Heart left ventricle (tissue), 16 donors: ENCODE measurements at regions not wholly inside any gene's neighbourhood (a gene's known extent, or its start where the extent isn't known, plus 50 kb on each side); places are given as distances from the start of the nearest gene placed in this dataset.

Experiments used
- ATAC-seq, 4 donors: fragments of 200-7000 bp; cut with Tn5 transposase; one replicate each; pipeline ENCODE4 v1.9.1; 2020 to 2022; ENCODE audit warnings: moderate library complexity in 4 of 4, mild to moderate bottlenecking in 3 of 4, moderate number of reproducible peaks in 1 of 4
- DNase-seq, 5 donors: peaks; one replicate each; pipeline ENCODE4 v3.0.0-alpha.2; 2020
- H3K27ac ChIP-seq, 12 donors: fragments of 200-600 bp; sonication (generic) in 4 of 12; one replicate each; pipeline versions ENCODE4 v1.5.0 to v1.8.0; 2016 to 2022; ENCODE audit warnings: mild to moderate bottlenecking in 2 of 12
- H3K27me3 ChIP-seq, 9 donors: fragments of 200-600 bp; sonication (generic) in 2 of 9; one replicate each; pipeline versions ENCODE4 v1.5.1 to v1.8.0; 2016 to 2022; ENCODE audit warnings: mild to moderate bottlenecking in 3 of 9
- H3K36me3 ChIP-seq, 9 donors: fragments of 200-600 bp; sonication (generic) in 2 of 9; one replicate each; pipeline versions ENCODE4 v1.5.0 to v1.8.0; 2018 to 2022; ENCODE audit warnings: mild to moderate bottlenecking in 2 of 9
- H3K4me1 ChIP-seq, 12 donors: fragments of 200-600 bp; sonication (generic) in 4 of 12; one replicate each; pipeline versions ENCODE4 v1.5.0 to v1.8.0; 2016 to 2022; ENCODE audit warnings: mild to moderate bottlenecking in 3 of 12
- H3K4me3 ChIP-seq, 12 donors: fragments of 200-600 bp; sonication (generic) in 4 of 12; one replicate each; pipeline versions ENCODE4 v1.5.0 to v1.8.0; 2017 to 2022; ENCODE audit warnings: mild to moderate bottlenecking in 9 of 12, moderate library complexity in 4 of 12
- H3K9me3 ChIP-seq, 12 donors: fragments of 200-600 bp; sonication (generic) in 4 of 12; one replicate each; pipeline versions ENCODE4 v1.5.0 to v1.8.0; 2016 to 2022; ENCODE audit warnings: mild to moderate bottlenecking in 1 of 12
- POLR2A ChIP-seq, 2 donors: fragments of 450-650 bp; IDR thresholded peaks; one replicate each; pipeline ENCODE4 v1.6.1; 2017; ENCODE audit warnings: antibody characterized with exemption in 2 of 2, mild to moderate bottlenecking in 2 of 2, moderate library complexity in 2 of 2
- WGBS, 4 donors: extraction: QIAGEN DNeasy Blood & Tissue Kit in 2 of 4; methylation state at CpG; one replicate each; pipeline versions ENCODE4 v1.1.5 to v1.1.7; 2013 to 2018; 5-methylcytosine and 5-hydroxymethylcytosine counted together
- intact Hi-C, 10 donors: fragments of 100-400 bp; cut with DNase I; formaldehyde crosslinking; loops; one replicate each; pipeline versions ENCODE4 v1.11.1 to v1.14.2; 2022
- TF ChIP-seq, protein P1 (sequence below), 12 donors: fragments of 200-600 bp; sonication (generic) in 4 of 12; IDR thresholded peaks; one replicate each; pipeline versions ENCODE4 v1.5.0 to v1.8.0; 2018 to 2022; ENCODE audit warnings: antibody characterized with exemption in 12 of 12, mild to moderate bottlenecking in 5 of 12
- donor health status: ischemic (EF 13 %, LVEDD 7.1; RV severe dilation, severe dysfunction).
- donor health status: healthy with polysubstance abuse.
- donor health status: DM: no; HTN: yes; CAD: no.
- donor health status: DM: no; HTN: no; CAD: no.
- donor health status: ischemic (EF 25% LVEDD 6.9; RV normal size, moderate dysfunction).
- donor health status: ischemic (EF 25% LVEDD 5.7; RV mildly dilated, moderate dysfunction).
- donor health status: healthy.
- donor health status: DM: yes; HTN: yes; CAD: no.
- donor health status: ischemic (EF 35%, LVEDD 5.7; RV mildly dilated, moderate dysfunction).
- donor health status: nonischemic (EF 11% LVEDD 7.7; RV severe dilation, severe dysfunction).
- donor health status: DM: yes; HTN: yes; CAD: no.
- donor health status: PGD.
- donor health status: ischemic (EF 29% LVEDD 5.4; RV normal size, mild dysfunction).
- donor health status: nonischemic (EF 23%, LVEDD 6.1; RV moderate dilation, normal function).

DNA sequence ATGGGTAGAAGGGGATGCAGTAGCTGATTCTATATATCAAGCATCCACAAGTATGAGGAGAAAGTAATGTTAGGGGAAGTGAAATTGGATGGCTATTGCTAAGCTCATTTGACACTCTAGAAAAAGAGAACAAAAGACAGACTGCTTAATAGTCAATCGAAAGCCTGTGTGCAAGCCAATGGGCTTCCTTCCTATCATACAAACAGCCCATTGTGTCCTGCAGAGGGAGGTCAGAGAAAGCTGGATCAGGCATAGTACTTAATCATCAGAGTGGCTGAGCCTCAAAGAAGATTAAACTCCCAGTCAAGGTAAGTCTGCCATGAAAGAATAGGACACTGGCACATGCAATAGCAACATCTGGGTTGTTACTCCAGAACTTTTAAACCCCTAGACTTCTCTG is 50.9 kb upstream of the PGR start:
- H3K4me3 ChIP-seq = no peak overlapping the region
- TF ChIP-seq POLR2A (IDR thresholded peaks at IDR 0.05) = no peak
- TF ChIP-seq, protein P1, sequence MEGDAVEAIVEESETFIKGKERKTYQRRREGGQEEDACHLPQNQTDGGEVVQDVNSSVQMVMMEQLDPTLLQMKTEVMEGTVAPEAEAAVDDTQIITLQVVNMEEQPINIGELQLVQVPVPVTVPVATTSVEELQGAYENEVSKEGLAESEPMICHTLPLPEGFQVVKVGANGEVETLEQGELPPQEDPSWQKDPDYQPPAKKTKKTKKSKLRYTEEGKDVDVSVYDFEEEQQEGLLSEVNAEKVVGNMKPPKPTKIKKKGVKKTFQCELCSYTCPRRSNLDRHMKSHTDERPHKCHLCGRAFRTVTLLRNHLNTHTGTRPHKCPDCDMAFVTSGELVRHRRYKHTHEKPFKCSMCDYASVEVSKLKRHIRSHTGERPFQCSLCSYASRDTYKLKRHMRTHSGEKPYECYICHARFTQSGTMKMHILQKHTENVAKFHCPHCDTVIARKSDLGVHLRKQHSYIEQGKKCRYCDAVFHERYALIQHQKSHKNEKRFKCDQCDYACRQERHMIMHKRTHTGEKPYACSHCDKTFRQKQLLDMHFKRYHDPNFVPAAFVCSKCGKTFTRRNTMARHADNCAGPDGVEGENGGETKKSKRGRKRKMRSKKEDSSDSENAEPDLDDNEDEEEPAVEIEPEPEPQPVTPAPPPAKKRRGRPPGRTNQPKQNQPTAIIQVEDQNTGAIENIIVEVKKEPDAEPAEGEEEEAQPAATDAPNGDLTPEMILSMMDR (IDR thresholded peaks at IDR 0.05) = no peak
- ATAC-seq (no peak), DNase-seq (no peak)
- H3K4me1 ChIP-seq = no peaks in the 10 kb centered on the region
- H3K36me3 ChIP-seq = no peaks in the 10 kb centered on the region
- intact Hi-C loops = loop anchor here in 1 of 10 donors (10.0 kb wide), 1 partner anchor 46 kb away; no protein-coding TSS in a partner anchor
- no peaks in the 10 kb centered on the region for H3K27me3 ChIP-seq
- H3K27ac ChIP-seq = no peak overlapping the region
- H3K9me3 ChIP-seq = no peaks in the 10 kb centered on the region
- WGBS, 4 donors = 45 to 67% (median 59%) methylated on average over 1 of the region's 1 CpG
